Astrocyte (in vitro differentiated cells and primary cell): ENCODE measurements at regions not wholly inside any gene's neighbourhood (a gene's known extent, or its start where the extent isn't known, plus 50 kb on each side); places are given as distances from the start of the nearest gene placed in this dataset.

Source experiments
- DNase-seq: peaks from one replicate; pipeline ENCODE4 v3.0.0-alpha.2; 2010; ENCODE audit warnings: low read depth
- FAIRE-seq: peaks from 2 replicates; lab custom pipeline; 2011; peaks lifted over from hg19 to GRCh38; lab: Jason Lieb, UNC
- H2AFZ ChIP-seq: 2 replicates; pipeline ENCODE4 v1.6.0; 2012; ENCODE audit warnings: low read depth, low read length, inconsistent platforms
- H3K27ac ChIP-seq: 2 replicates; pipeline ENCODE4 v1.5.1; 2011; ENCODE audit warnings: low read depth, low read length, inconsistent platforms
- H3K27me3 ChIP-seq: 2 replicates; pipeline ENCODE4 v1.6.0; 2011; ENCODE audit warnings: low read length, inconsistent platforms; ENCODE audit not compliant: insufficient read depth
- H3K36me3 ChIP-seq: 2 replicates; pipeline ENCODE4 v1.5.1; 2011; ENCODE audit warnings: low read length, inconsistent platforms; ENCODE audit not compliant: insufficient read depth
- H3K4me1 ChIP-seq: 2 replicates; pipeline ENCODE4 v1.5.1; 2011; ENCODE audit warnings: low read length, inconsistent platforms; ENCODE audit not compliant: insufficient read depth
- H3K4me2 ChIP-seq: 2 replicates; pipeline ENCODE4 v1.6.0; 2012; ENCODE audit warnings: low read length, inconsistent platforms
- H3K4me3 ChIP-seq: 2 replicates; pipeline ENCODE4 v1.5.1; 2011; ENCODE audit warnings: low read depth, mild to moderate bottlenecking, low read length, inconsistent platforms; ENCODE audit not compliant: insufficient read depth
- H3K79me2 ChIP-seq: 2 replicates; pipeline ENCODE4 v1.6.0; 2012; ENCODE audit warnings: mild to moderate bottlenecking, low read length, inconsistent platforms; ENCODE audit not compliant: insufficient read depth
- H3K9ac ChIP-seq: 2 replicates; pipeline ENCODE4 v1.6.0; 2012; ENCODE audit warnings: mild to moderate bottlenecking, low read length, inconsistent platforms
- H3K9me3 ChIP-seq: 2 replicates; pipeline ENCODE4 v1.5.1; 2012; ENCODE audit warnings: low read depth, mild to moderate bottlenecking, low read length, inconsistent platforms; ENCODE audit not compliant: insufficient read depth
- H4K20me1 ChIP-seq: 2 replicates; pipeline ENCODE4 v1.6.0; 2012; ENCODE audit warnings: low read length, inconsistent platforms; ENCODE audit not compliant: insufficient read depth
- H3K27ac Mint-ChIP-seq: one replicate; pipeline ENCODE4 v1.8.0; 2021; ENCODE audit warnings: mild to moderate bottlenecking, mixed read lengths; ENCODE audit not compliant: unreplicated experiment
- H3K27me3 Mint-ChIP-seq: one replicate; pipeline ENCODE4 v1.8.0; 2021; ENCODE audit warnings: low read depth, mixed read lengths; ENCODE audit not compliant: unreplicated experiment
- H3K36me3 Mint-ChIP-seq: one replicate; pipeline ENCODE4 v1.8.0; 2021; ENCODE audit warnings: low read depth, mixed read lengths; ENCODE audit not compliant: unreplicated experiment
- H3K4me1 Mint-ChIP-seq: one replicate; pipeline ENCODE4 v1.8.0; 2021; ENCODE audit warnings: low read depth, mixed read lengths; ENCODE audit not compliant: unreplicated experiment
- H3K4me3 Mint-ChIP-seq: one replicate; pipeline ENCODE4 v1.8.0; 2021; ENCODE audit warnings: mild to moderate bottlenecking, moderate library complexity, mixed read lengths; ENCODE audit not compliant: unreplicated experiment
- H3K9me3 Mint-ChIP-seq: one replicate; pipeline ENCODE4 v1.8.0; 2021; ENCODE audit warnings: mild to moderate bottlenecking, mixed read lengths; ENCODE audit not compliant: unreplicated experiment
- EZH2 ChIP-seq: IDR thresholded peaks from 2 replicates; pipeline ENCODE4 v1.6.1; 2012; ENCODE audit warnings: mild to moderate bottlenecking, low read length, inconsistent platforms; ENCODE audit not compliant: insufficient read depth
- TF ChIP-seq, protein P1 (sequence below): IDR thresholded peaks from 2 replicates; pipeline ENCODE4 v1.5.1; 2011; ENCODE audit warnings: low read depth, mild to moderate bottlenecking, inconsistent platforms, low read length, moderate library complexity; ENCODE audit not compliant: insufficient read depth

DNA sequence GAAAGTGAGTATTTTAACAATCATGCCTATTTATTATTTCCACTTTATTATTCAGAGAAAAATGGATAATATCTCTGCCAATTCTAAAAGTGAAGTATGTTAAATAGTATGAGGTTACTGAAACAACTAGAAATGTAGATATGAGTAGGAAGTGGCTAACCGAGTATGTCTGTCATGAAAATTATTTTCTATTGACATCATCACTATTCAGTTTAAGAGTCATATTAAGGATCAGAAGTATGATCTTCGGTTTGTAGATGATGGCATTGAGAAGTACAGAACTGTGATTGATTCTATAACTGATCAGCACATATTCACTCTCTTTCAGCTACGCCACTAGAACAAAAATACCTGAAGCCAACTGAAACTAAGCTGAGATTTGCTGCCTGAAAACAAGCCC is 146.4 kb upstream of the SLITRK5 start:
- H3K9ac ChIP-seq: no peak overlapping the region
- no peak overlapping the region for H3K4me3 Mint-ChIP-seq
- H3K4me1 Mint-ChIP-seq: peaks cover 15% of the 10 kb centered on the region
- peak; percentile 6 for DNase-seq
- H3K4me3 ChIP-seq: no peak overlapping the region
- FAIRE-seq: no peak
- H3K27ac ChIP-seq: no peak overlapping the region
- H3K27ac Mint-ChIP-seq: peak overlapping the region; percentile 50
- H3K9me3 ChIP-seq: no peaks in the 10 kb centered on the region
- H3K36me3 ChIP-seq: no peaks in the 10 kb centered on the region
- H3K4me1 ChIP-seq: no peaks in the 10 kb centered on the region
- H3K9me3 Mint-ChIP-seq: peaks cover 7% of the 10 kb centered on the region
- H3K27me3 Mint-ChIP-seq: no peaks in the 10 kb centered on the region
- no peaks in the 10 kb centered on the region for H3K79me2 ChIP-seq
- H3K4me2 ChIP-seq: no peak overlapping the region
- no peaks in the 10 kb centered on the region for H3K27me3 ChIP-seq
- TF ChIP-seq, protein P1, sequence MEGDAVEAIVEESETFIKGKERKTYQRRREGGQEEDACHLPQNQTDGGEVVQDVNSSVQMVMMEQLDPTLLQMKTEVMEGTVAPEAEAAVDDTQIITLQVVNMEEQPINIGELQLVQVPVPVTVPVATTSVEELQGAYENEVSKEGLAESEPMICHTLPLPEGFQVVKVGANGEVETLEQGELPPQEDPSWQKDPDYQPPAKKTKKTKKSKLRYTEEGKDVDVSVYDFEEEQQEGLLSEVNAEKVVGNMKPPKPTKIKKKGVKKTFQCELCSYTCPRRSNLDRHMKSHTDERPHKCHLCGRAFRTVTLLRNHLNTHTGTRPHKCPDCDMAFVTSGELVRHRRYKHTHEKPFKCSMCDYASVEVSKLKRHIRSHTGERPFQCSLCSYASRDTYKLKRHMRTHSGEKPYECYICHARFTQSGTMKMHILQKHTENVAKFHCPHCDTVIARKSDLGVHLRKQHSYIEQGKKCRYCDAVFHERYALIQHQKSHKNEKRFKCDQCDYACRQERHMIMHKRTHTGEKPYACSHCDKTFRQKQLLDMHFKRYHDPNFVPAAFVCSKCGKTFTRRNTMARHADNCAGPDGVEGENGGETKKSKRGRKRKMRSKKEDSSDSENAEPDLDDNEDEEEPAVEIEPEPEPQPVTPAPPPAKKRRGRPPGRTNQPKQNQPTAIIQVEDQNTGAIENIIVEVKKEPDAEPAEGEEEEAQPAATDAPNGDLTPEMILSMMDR: no peak
- no peak for TF ChIP-seq EZH2
- no peak overlapping the region for H2AFZ ChIP-seq
- no peaks in the 10 kb centered on the region for H3K36me3 Mint-ChIP-seq
- no peaks in the 10 kb centered on the region for H4K20me1 ChIP-seq

DNA sequence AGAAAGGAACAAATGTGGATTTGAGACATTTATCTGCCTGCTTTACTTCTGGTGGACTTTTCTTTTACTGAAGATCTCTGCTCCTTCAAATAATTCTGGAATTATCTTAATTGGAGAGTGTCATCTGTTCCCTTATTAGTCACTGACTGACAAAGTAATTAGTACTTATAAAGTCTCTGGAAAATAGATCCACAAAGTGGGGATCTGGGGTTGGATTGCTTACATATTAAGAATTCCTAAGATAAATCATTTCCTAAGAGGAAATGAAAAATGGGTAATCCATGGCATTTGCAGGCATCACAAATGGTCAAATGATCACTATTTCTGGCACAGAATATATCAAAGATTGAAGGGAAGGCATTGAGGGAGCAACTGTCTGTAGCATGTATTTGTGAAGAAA is 137.4 kb upstream of the SLITRK5 start:
- Mint-ChIP-seq H3K27ac (no peak overlapping the region), H3K27me3 (no peaks in the 10 kb centered on the region), H3K9me3 (no peaks in the 10 kb centered on the region), H3K4me3 (no peak overlapping the region), H3K4me1 (peaks cover 20% of the 10 kb centered on the region), H3K36me3 (no peaks in the 10 kb centered on the region)
- Histone ChIP-seq H3K4me1 (no peaks in the 10 kb centered on the region), H3K79me2 (no peaks in the 10 kb centered on the region), H3K27ac (no peak overlapping the region), H2AFZ (no peak overlapping the region), H3K36me3 (no peaks in the 10 kb centered on the region), H3K27me3 (no peaks in the 10 kb centered on the region), H3K4me2 (no peak overlapping the region), H3K9me3 (no peaks in the 10 kb centered on the region), H3K4me3 (no peak overlapping the region), H3K9ac (no peak overlapping the region), H4K20me1 (no peaks in the 10 kb centered on the region)
- TF ChIP-seq, protein P1: no peak
- TF ChIP-seq EZH2: no peak
- DNase-seq: no peak
- no peak for FAIRE-seq

DNA sequence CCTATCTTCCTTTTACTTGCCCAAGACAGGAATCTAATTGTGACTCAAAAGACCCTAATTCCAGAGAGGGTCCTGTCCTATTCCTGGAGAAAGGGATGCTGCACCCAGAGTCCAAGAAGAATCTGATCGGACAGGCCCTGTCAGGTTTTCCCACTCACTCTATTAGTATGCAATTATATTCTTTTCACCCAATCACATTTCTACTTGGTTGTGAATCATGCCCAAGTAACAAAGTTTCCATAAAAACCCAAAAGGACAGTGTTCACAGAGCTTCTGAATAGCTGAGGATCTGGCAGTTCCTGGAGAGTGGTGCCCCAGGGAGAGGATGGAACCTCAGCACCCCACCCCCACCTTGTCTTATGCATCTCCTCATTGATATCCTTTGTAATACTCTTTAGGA is 135.3 kb upstream of the SLITRK5 start:
- no peaks in the 10 kb centered on the region for H3K27me3 Mint-ChIP-seq
- Histone ChIP-seq H3K9me3 (no peaks in the 10 kb centered on the region), H2AFZ (no peak overlapping the region), H3K4me2 (no peak overlapping the region), H3K9ac (no peak overlapping the region), H3K4me1 (no peaks in the 10 kb centered on the region), H3K27me3 (no peaks in the 10 kb centered on the region), H3K4me3 (no peak overlapping the region), H3K36me3 (no peaks in the 10 kb centered on the region), H4K20me1 (no peaks in the 10 kb centered on the region), H3K79me2 (no peaks in the 10 kb centered on the region), H3K27ac (no peak overlapping the region)
- H3K36me3 Mint-ChIP-seq: no peaks in the 10 kb centered on the region
- H3K4me3 Mint-ChIP-seq: no peak overlapping the region
- DNase-seq (no peak), FAIRE-seq (no peak)
- TF ChIP-seq, protein P1: no peak
- TF ChIP-seq EZH2: no peak
- peaks cover 20% of the 10 kb centered on the region for H3K4me1 Mint-ChIP-seq
- H3K27ac Mint-ChIP-seq: peak overlapping the region; percentile 94
- no peaks in the 10 kb centered on the region for H3K9me3 Mint-ChIP-seq
